ENCODE measurements at regions not wholly inside any gene's neighbourhood (a gene's known extent, or its start where the extent isn't known, plus 50 kb on each side); places are given as distances from the start of the nearest gene placed in this dataset.

GRCh38 chr1:219401724-219402625 lies 210.9 kb downstream of the ZC3H11B start:
- no peak for DNase-seq (ENCODE audit: low read depth)

DNA sequence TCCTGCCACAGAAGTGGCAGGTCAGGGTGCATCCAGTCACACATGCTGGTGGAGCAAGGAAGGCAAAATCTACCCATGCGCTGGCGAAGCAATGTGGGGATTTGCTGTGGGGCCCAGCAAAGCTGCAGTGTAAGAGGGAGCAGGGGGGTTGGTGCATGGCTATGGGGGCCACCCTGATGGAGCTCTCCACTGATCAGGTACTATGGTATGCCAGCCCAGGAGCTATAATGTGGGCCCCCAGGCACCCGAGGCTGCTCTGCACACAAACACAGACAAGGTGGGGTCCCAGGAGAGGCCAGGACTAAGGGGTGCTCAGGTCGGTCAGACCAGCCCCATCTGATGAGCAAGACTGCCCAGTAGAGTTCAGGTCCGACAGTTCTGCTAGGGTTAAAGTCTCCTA lies 213.5 kb downstream of the ZC3H11B start:
- DNase-seq (ENCODE audit: low read depth): no peak

- no peak for DNase-seq (ENCODE audit: low read depth)
Measured at GRCh38 chr1:219398815-219399396, 214.0 kb downstream of the ZC3H11B start.

DNA sequence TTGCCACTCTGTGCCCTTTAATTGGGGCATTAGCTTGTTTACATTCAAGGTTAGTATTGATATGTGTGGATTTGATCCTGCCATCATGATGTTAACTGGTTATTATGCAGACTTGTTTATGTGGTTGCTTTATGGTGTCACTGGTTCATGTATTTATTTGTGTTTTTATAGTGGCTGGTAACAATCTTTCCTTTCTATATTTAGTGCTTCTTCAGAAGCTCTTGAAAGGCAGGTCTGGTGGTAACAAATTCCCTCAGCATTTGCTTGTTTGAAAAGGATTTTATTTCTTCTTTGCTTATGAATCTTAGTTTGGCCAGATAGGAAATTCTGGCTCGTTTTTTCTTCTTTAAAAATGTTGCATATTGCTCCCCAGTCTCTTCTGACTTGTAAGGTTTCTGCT lies 215.4 kb downstream of the ZC3H11B start:
- no peak for DNase-seq (ENCODE audit: low read depth)

GRCh38 chr1:219391297-219391696 lies 217.6 kb downstream of the LYPLAL1 start:
- no peak for DNase-seq (ENCODE audit: low read depth)

DNA sequence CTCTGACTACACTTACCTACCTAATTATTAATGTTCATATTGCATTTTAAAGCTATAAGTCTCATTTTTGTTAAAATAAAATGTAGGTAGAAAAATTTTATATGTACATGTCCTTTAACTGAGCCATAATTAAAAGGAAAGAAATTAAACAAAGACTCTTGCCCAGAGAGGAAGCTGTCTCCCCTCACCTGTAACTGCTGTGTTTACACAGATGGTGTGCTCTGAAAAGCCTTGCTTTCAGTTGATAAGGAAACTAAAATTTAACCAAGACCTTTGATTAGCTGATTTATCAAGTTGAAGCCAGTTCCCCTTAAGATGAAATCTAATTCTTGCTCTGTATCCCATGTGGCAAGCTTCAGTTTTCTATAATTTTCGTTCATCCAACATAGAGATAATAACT lies 213.5 kb downstream of the LYPLAL1 start:
- DNase-seq (ENCODE audit: low read depth): no peak

DNA sequence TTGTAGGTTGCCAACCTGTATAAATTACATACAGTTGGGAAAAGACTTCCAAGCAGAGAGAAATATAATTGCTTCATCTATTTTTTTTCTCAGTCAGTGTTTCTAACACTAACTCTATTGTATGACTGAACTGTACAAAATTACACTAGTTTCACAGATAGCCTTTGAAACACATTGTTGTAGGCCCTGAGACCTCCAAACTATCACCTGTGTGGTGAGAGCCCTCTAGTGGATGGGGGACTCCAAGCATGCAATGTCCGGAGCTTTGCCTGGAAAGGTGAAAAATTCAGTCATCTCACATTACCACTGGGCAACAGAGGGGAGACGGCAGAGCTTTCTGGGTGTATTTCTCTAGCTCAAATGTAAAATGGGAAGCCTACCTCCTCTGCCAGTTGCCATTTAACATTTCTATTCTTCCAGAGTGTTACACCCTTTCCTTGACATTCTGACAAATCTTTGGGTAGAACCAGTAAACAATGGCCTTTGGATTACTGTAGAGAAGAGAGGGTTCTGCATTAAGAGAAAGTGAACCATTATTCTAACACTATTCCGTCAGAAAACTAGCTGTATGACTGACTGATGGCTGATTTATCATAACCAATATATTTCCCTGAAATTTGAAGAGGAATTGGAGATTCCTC lies 212.2 kb downstream of the LYPLAL1 start:
- DNase-seq (ENCODE audit: low read depth): peak; percentile 63

- DNase-seq (ENCODE audit: low read depth): no peak
Measured at GRCh38 chr1:219383281-219383680, 209.6 kb downstream of the LYPLAL1 start.

DNA sequence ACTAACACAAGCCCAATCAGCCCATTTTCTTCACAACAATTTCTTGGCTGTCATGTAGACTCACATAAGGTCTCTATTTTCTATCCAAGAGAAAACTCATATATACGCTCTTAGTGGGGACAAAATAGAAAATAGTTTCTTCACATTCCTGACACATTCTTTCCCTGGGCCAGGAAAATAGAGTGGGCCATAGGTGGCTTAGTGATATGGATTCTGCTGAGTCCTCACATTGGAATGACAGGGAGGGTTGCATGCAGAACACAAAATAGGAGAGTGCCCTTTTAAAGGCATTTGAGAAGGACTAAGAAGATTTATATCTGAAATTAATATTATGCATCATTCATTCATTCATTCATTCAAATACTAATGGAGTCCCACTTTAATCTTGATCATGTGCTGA lies 207.7 kb downstream of the LYPLAL1 start:
- DNase-seq (ENCODE audit: low read depth): no peak

DNA sequence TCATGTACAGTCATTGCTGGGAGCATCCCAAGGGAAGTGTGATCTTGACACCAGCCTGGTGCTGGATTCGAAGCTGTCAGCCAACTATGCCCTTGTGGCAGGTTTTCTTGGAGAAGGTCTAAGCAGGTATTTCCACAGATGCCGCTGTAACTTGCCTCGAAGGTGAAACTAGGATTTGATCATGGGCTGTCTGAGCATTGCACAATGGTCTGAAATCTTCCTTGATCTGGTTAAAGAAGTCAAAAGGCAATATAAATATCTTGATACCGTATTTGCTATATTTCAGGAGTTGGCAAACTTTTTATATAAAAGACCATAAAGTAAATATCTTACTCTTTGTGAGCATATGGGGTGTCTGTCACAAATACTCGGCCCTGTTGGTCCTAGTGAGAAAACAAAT lies 206.8 kb downstream of the LYPLAL1 start:
- no peak for DNase-seq (ENCODE audit: low read depth)

DNA sequence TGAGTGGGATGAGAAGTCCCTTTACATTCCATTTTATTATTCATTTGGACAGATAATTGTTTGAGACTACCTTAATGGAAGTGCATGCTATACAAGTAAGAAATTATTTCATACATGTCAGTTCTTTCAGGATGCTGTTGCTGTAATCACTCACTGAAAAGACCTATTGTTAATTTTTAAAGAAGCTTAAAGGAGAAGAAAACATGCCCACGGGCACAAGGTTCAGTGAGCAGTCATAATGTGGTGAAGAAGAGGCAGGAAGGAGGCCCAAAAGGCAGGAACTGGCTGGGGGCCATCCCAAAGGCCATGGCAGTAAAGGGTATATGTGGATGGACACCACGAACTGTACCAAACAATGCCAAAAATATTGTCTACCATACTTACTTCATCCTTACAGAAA lies 206.0 kb downstream of the LYPLAL1 start:
- DNase-seq (ENCODE audit: low read depth): no peak

DNA sequence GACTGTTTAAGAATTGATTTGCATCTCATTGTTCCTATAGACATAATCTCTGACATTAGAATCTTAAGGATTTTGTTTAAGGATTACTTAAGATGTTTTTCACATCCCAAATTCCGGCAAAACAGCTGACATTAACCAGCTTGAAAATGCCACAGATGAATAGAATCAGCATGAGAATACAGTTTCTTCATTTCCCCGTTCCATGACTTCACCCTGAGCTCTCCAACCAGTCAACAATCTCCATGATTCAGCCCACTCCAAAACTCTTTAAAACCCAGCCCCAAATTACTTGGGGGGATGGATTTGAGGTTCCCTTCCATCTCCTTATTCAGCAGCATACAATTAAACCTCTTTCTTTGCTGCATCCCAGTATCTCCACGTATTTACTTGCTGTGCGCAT lies 201.0 kb downstream of the LYPLAL1 start:
- no peak for DNase-seq (ENCODE audit: low read depth)

- DNase-seq (ENCODE audit: low read depth): no peak
Measured at GRCh38 chr1:219374046-219374566, 200.4 kb downstream of the LYPLAL1 start.

DNA sequence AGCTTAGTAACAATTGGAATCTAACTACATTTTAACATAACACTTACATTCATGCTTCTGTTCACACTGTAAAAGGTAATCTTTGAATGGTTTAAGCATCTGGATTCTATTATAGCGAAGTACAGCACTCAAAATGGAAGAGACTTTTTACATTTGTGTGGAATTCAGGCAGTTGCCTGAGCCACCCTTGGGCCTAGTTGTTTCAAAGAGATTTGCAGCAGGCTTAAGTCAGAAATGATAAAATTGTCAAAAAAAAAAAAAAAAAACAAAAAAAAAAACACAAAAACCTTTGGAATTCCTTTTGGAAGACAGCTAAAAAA lies 199.9 kb downstream of the LYPLAL1 start:
- DNase-seq (ENCODE audit: low read depth): no peak

- no peak for DNase-seq (ENCODE audit: low read depth)
Measured at GRCh38 chr1:219372916-219373615, 199.4 kb downstream of the LYPLAL1 start.

DNA sequence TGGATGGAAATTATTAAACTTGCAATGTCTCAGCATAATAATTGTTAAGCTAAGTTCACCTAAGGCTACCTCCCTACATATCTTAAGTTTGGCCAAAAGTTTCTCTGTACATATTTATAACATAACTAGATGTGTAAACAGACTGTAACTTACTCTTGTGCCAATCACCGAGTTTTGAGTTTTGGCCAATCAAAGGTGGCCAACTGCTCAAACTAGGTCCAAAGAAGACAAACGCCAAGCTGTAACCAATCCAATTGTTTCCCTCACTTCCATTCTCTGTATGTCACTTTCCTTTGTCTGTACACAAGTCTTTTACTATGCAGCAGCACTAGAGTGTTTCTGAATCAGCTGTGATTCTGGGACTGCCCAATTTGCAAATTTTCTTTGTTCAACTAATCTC lies 197.8 kb downstream of the LYPLAL1 start:
- no peak for DNase-seq (ENCODE audit: low read depth)

- DNase-seq (ENCODE audit: low read depth): no peak
Measured at GRCh38 chr1:219367496-219367895, 193.8 kb downstream of the LYPLAL1 start.

DNA sequence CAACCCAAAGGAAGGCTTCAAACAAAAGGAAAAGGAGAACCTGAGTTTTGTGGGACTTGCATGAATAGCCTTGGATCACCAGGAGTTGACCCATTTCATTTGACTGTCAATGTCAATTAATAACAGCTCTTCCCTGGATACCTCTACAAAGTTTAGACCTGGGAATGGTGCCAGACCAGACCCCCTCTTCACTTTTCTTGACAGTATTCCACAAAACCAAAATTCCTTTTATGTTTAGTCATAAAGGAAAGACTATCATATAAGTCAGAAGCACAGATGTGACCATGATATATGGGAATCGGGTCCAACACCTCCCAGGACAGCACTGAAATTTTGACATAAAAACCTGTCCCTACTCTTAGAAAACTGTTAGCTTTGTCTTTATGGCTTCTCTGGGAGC lies 191.8 kb downstream of the LYPLAL1 start:
- no peak for DNase-seq (ENCODE audit: low read depth)

- no peak for DNase-seq (ENCODE audit: low read depth)
Measured at GRCh38 chr1:219362702-219363101, 189.0 kb downstream of the LYPLAL1 start.

DNA sequence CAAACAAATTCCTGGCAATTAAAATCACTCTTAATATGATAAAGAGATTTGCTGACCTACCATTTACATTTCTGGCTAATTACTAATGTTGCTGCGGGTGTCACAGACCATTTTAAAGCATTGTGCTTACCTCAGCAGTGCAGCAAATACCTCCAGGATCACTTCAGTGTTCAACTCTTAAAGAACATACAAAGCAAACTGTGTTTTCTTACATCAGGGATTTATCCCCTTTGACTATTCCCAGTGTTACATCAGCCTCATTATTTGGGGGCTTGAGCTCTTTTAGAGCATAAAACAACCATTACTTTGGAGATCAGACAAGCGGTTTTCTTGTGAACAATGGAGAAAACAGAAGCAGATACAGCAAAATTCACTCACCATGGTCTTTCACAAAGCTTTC lies 185.4 kb downstream of the LYPLAL1 start:
- no peak for DNase-seq (ENCODE audit: low read depth)

GRCh38 chr1:219358080-219358479 lies 184.4 kb downstream of the LYPLAL1 start:
- no peak for DNase-seq (ENCODE audit: low read depth)

- DNase-seq (ENCODE audit: low read depth): no peak
Measured at GRCh38 chr1:219354962-219355361, 181.3 kb downstream of the LYPLAL1 start.

All from amniotic epithelial cell (primary cell).